ENCODE measurements at regions not wholly inside any gene's neighbourhood (a gene's known extent, or its start where the extent isn't known, plus 50 kb on each side); places are given as distances from the start of the nearest gene placed in this dataset.

- TF ChIP-seq CTCF (conservative IDR thresholded peaks at IDR 0.05; ENCODE audit: low read length) (no peak), EZH2phosphoT487 (IDR thresholded peaks at IDR 0.05; ENCODE audit: borderline replicate concordance, low read depth, low read length) (no peak)
Observed at GRCh38 chr12:124516850-124517249, 50.6 kb downstream of the NCOR2 start.

All from OCI-LY7 (cell line).